ENCODE measurements at regions not wholly inside any gene's neighbourhood (a gene's known extent, or its start where the extent isn't known, plus 50 kb on each side); places are given as distances from the start of the nearest gene placed in this dataset.
A peak's percentile ranks its signal among the peaks of the same experiment; 100 is the strongest.
"Not testable (repeated sequence)": the region's sequence is repeated elsewhere in the genome, so short reads cannot be mapped to it uniquely, and the experiment has no call there.

GRCh38 chr18:59848002-59848401 lies 51.8 kb upstream of the PMAIP1 start:
- DNase-seq (ENCODE audit: low spot score) (no peak), ATAC-seq (no peak)
- intact Hi-C loops (cut with DNase I) = no loop called here

- DNase-seq (ENCODE audit: low spot score); ATAC-seq; intact Hi-C loops (cut with DNase I): not testable (repeated sequence)
Measured at GRCh38 chr18:59847491-59847846, 52.3 kb upstream of the PMAIP1 start.

- DNase-seq (ENCODE audit: low spot score) = no peak
- intact Hi-C loops (cut with DNase I) = no loop called here
- ATAC-seq = no peak
Measured at GRCh38 chr18:59846814-59847490, 52.8 kb upstream of the PMAIP1 start.

- no peak for ATAC-seq
- no peak for DNase-seq (ENCODE audit: low spot score)
Measured at GRCh38 chr18:59842947-59843346, 56.8 kb upstream of the PMAIP1 start.

GRCh38 chr18:59839931-59840685 lies 59.7 kb upstream of the PMAIP1 start:
- DNase-seq (ENCODE audit: low spot score) (no peak), ATAC-seq (no peak)
- intact Hi-C loops (cut with DNase I) = no loop called here

More at GRCh38 chr18:59842947-59843346, 56.8 kb upstream of the PMAIP1 start:
- intact Hi-C loops (cut with DNase I) = no loop called here

GRCh38 chr18:59839246-59839645 lies 60.5 kb upstream of the PMAIP1 start:
- intact Hi-C loops (cut with DNase I) = no loop called here
- DNase-seq (ENCODE audit: low spot score) (no peak), ATAC-seq (no peak)

- intact Hi-C loops (cut with DNase I) = no loop called here
- DNase-seq (ENCODE audit: low spot score) (no peak), ATAC-seq (no peak)
Measured at GRCh38 chr18:59837586-59837985, 62.2 kb upstream of the PMAIP1 start.

GRCh38 chr18:59835605-59836379 lies 64.0 kb upstream of the PMAIP1 start:
- intact Hi-C loops (cut with DNase I) = no loop called here
- DNase-seq (ENCODE audit: low spot score) (no peak), ATAC-seq (no peak)

- intact Hi-C loops (cut with DNase I) = no loop called here
- ATAC-seq = no peak
Measured at GRCh38 chr18:59834267-59834666, 65.5 kb upstream of the PMAIP1 start.

GRCh38 chr18:59833785-59834184 lies 66.0 kb upstream of the PMAIP1 start:
- intact Hi-C loops (cut with DNase I) = no loop called here
- no peak for DNase-seq (ENCODE audit: low spot score)
- no peak for ATAC-seq

More at GRCh38 chr18:59834267-59834666, 65.5 kb upstream of the PMAIP1 start:
- no peak for DNase-seq (ENCODE audit: low spot score)

- intact Hi-C loops (cut with DNase I) = no loop called here
- ATAC-seq (peak; percentile 86), DNase-seq (ENCODE audit: low spot score) (peak; percentile 83)
Measured at GRCh38 chr18:59823596-59824195, 76.1 kb upstream of the PMAIP1 start.

GRCh38 chr18:59822612-59823550 lies 76.9 kb upstream of the PMAIP1 start:
- no peak for DNase-seq (ENCODE audit: low spot score)
- no peak for ATAC-seq
- intact Hi-C loops (cut with DNase I) = no loop called here

- DNase-seq (ENCODE audit: low spot score) (no peak), ATAC-seq (peak; percentile 29)
- intact Hi-C loops (cut with DNase I) = no loop called here
Measured at GRCh38 chr18:59821983-59822382, 77.8 kb upstream of the PMAIP1 start.

- intact Hi-C loops (cut with DNase I) = no loop called here
- DNase-seq (ENCODE audit: low spot score) (no peak), ATAC-seq (no peak)
Measured at GRCh38 chr18:59820663-59821062, 79.1 kb upstream of the PMAIP1 start.

- intact Hi-C loops (cut with DNase I) = no loop called here
- ATAC-seq (no peak), DNase-seq (ENCODE audit: low spot score) (no peak)
Measured at GRCh38 chr18:59818769-59819168, 81.0 kb upstream of the PMAIP1 start.

GRCh38 chr18:59814891-59815290 lies 84.9 kb upstream of the PMAIP1 start:
- DNase-seq (ENCODE audit: low spot score) (no peak), ATAC-seq (no peak)
- intact Hi-C loops (cut with DNase I) = no loop called here

GRCh38 chr18:59813942-59814341 lies 85.9 kb upstream of the PMAIP1 start:
- DNase-seq (ENCODE audit: low spot score) (no peak), ATAC-seq (no peak)
- intact Hi-C loops (cut with DNase I) = no loop called here

GRCh38 chr18:59810735-59811520 lies 88.9 kb upstream of the PMAIP1 start:
- intact Hi-C loops (cut with DNase I) = no loop called here
- DNase-seq (ENCODE audit: low spot score) = no peak
- ATAC-seq = no peak

All from sciatic nerve (tissue), 2 donors.